ENCODE measurements at regions not wholly inside any gene's neighbourhood (a gene's known extent, or its start where the extent isn't known, plus 50 kb on each side); places are given as distances from the start of the nearest gene placed in this dataset.
"Not testable (repeated sequence)": the region's sequence is repeated elsewhere in the genome, so short reads cannot be mapped to it uniquely, and the experiment has no call there.

DNA sequence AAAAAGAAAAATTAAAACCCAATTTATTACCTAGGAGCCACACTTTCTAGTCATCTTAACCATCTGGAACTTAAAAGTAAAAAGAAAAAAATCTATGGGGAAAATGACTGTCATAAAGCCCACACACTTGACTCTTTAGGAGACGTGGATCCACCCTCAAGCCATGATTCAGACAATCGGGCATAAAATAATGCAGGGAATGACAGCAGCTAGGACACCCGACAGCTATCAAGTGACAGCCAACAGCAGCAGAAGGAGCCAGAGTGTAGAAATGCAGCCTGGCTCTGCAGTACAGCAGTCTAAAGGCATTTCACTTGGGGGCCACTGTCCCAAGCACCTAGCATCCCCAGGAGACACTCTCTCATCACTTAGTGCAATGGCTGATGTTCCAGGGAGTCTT is 226.9 kb downstream of the CAAP1 start:
- intact Hi-C loops (cut with DNase I), result no loop called here
- H3K9me3 ChIP-seq (ENCODE audit: control insufficient read depth, low read length), result no peaks in the 10 kb centered on the region
- no peak for DNase-seq
- 55% methylated on average over 3 of the region's 3 CpGs for WGBS
- H3K27me3 ChIP-seq (ENCODE audit: control insufficient read depth, insufficient read depth), result no peaks in the 10 kb centered on the region
- H3K27ac ChIP-seq (ENCODE audit: low read length), result no peak overlapping the region
- H3K4me3 ChIP-seq (ENCODE audit: low read length), result no peak overlapping the region
- ATAC-seq, result no peak
- no peaks in the 10 kb centered on the region for H3K4me1 ChIP-seq (ENCODE audit: control insufficient read depth, insufficient read depth, low read length)

DNA sequence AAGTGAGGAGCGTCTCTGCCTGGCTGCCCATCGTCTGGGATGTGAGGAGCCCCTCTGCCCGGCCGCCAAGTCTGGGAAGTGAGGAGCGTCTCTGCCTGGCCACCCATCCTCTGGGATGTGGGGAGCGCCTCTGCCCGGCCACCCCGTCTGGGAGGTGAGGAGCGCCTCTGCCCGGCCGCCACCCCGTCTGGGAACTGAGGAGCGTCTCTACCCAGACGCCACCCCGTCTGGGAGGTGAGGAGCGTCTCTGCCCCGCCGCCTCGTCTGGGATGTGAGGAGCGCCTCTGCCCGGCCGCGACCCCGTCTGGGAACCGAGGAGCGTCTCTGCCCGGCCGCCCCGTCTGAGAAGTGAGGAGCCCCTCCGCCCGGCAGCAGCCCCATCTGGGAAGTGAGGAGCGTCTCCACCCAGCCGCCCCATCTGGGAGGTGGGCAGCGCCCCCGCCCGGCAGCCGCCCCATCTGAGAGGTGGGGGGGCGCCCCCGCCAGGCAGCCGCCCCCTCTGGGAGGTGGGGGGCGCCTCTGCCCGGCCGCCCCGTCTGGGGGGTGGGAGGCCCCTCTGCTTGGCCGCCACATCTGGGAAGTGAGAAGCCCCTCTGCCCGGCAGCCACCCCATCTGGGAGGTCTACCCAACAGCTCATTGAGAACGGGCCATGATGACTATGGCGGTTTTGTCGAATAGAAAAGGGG is 228.4 kb downstream of the CAAP1 start:
- H3K9me3 ChIP-seq (ENCODE audit: control insufficient read depth, low read length); H3K4me1 ChIP-seq (ENCODE audit: control insufficient read depth, insufficient read depth, low read length); intact Hi-C loops (cut with DNase I); H3K27ac ChIP-seq (ENCODE audit: low read length); H3K4me3 ChIP-seq (ENCODE audit: low read length); H3K27me3 ChIP-seq (ENCODE audit: control insufficient read depth, insufficient read depth); ATAC-seq: not testable (repeated sequence)
- WGBS, result 97% methylated on average over 49 of the region's 49 CpGs
- peak in 1 of 3 donors; percentile 46 for DNase-seq

DNA sequence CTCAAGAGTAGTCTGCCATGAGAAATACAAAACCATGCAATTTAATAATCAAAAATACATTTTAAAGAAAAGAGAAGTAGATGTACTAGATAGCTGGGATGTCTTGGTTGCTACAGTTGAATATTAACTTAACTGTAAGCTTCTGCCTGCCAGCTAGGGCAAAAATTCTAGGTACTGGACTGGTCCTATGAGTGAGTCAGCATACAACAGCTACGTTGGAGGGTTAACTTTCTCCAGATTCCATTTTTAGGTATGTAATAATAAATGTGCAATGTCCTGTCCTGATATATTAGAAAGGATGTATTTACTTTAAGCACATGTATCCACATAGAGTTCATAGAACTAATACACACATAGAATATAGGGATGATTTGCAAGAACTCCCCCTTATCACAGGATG is 230.1 kb downstream of the CAAP1 start:
- no peak overlapping the region for H3K27ac ChIP-seq (ENCODE audit: low read length)
- no peaks in the 10 kb centered on the region for H3K9me3 ChIP-seq (ENCODE audit: control insufficient read depth, low read length)
- H3K4me3 ChIP-seq (ENCODE audit: low read length), result no peak overlapping the region
- intact Hi-C loops (cut with DNase I), result no loop called here
- no peaks in the 10 kb centered on the region for H3K27me3 ChIP-seq (ENCODE audit: control insufficient read depth, insufficient read depth)
- no peaks in the 10 kb centered on the region for H3K4me1 ChIP-seq (ENCODE audit: control insufficient read depth, insufficient read depth, low read length)
- ATAC-seq (no peak), DNase-seq (no peak)
- 46% methylated on average over 1 of the region's 1 CpG for WGBS

DNA sequence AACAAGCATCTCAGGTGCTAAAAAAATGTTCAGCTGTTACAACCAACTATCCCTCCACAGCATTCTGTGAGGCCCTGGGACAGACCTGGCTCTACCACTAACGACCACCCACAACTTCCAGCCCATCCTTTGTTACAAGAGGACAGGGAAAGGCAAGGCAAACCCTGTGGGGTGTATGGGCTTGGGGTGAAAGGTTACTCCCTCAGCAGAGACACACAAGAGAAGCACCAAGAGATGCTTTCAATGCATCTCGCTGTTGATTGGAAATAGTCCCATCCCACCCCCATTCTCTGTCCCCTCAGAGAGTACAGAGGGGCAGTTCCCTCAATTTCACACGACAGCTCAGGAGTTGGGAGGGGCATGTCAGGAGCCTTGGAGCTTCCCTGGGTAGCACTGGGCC is 234.1 kb downstream of the CAAP1 start:
- intact Hi-C loops (cut with DNase I), result no loop called here
- no peaks in the 10 kb centered on the region for H3K9me3 ChIP-seq (ENCODE audit: control insufficient read depth, low read length)
- no peak overlapping the region for H3K4me3 ChIP-seq (ENCODE audit: low read length)
- ATAC-seq (no peak), DNase-seq (no peak)
- 61% methylated on average over 3 of the region's 3 CpGs for WGBS
- no peaks in the 10 kb centered on the region for H3K27me3 ChIP-seq (ENCODE audit: control insufficient read depth, insufficient read depth)
- H3K27ac ChIP-seq (ENCODE audit: low read length), result no peak overlapping the region
- H3K4me1 ChIP-seq (ENCODE audit: control insufficient read depth, insufficient read depth, low read length), result no peaks in the 10 kb centered on the region

DNA sequence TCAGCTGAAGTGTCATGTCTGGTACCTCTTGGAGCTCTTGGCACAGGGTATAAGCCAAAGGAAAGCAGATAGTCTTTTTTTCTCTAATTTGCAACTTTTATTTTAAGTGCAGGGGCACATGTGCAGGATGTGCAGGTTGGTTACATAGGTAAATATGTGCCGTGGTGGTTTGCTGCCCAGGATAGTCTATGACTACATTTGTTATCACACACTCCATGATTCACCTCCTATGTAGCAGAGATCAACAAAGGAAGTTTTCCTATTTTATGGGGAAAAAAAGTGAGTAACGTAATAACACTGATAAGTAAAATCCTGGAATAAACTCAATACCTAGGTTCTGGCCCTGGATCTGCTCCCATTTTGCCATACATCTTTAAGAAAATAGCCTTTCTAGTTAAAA is 234.6 kb downstream of the CAAP1 start:
- Histone ChIP-seq H3K4me1 (ENCODE audit: control insufficient read depth, insufficient read depth, low read length) (no peaks in the 10 kb centered on the region), H3K9me3 (ENCODE audit: control insufficient read depth, low read length) (no peaks in the 10 kb centered on the region), H3K27ac (ENCODE audit: low read length) (no peak overlapping the region), H3K4me3 (ENCODE audit: low read length) (no peak overlapping the region), H3K27me3 (ENCODE audit: control insufficient read depth, insufficient read depth) (no peaks in the 10 kb centered on the region)
- ATAC-seq (no peak), DNase-seq (no peak)
- 60% methylated on average over 2 of the region's 2 CpGs for WGBS
- intact Hi-C loops (cut with DNase I), result no loop called here

DNA sequence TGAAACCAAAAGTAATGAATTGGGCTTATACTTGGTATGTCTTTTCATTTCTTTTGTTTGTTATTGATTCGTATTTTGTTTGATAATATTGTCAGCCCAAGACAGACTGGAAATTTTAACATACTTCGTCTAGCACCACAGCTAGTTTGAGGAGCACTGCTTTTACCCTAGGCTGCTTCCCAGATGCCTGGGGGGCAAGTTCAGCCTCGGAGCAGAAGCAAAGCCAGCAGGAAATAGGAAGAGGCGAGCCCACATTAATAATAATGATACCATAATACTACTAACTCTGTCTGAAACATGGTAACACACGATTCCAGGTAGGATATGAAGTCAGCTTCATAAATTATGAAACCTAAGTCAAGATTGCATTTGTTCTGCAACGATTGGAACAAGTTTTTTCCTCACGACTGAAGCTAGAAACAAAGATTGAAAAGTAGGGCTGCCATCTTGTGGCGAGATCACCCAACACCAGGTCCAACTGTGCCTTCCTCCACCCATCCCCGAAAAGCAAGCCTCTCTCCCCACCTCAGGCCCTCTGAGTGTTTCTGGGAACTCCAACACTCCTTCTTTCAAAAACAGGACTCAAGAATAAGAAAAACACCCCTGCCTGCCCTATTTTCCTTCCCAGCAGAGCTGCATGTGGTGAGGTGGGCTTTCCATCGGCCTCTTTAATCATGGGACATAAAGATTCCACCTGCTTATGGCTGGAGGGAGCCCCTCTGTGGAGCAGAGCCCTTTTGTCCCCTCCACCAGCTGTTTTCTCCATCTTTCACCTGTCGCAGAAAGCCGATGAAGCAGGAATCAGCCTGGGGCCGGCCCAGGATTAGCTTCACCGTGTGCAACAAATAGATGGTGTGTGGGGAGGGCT is 236.4 kb downstream of the CAAP1 start:
- DNase-seq (no peak), ATAC-seq (no peak)
- no peak overlapping the region for H3K27ac ChIP-seq (ENCODE audit: low read length)
- intact Hi-C loops (cut with DNase I), result no loop called here
- no peaks in the 10 kb centered on the region for H3K27me3 ChIP-seq (ENCODE audit: control insufficient read depth, insufficient read depth)
- H3K9me3 ChIP-seq (ENCODE audit: control insufficient read depth, low read length), result no peaks in the 10 kb centered on the region
- WGBS, result 52% methylated on average over 14 of the region's 14 CpGs
- H3K4me1 ChIP-seq (ENCODE audit: control insufficient read depth, insufficient read depth, low read length), result no peaks in the 10 kb centered on the region
- H3K4me3 ChIP-seq (ENCODE audit: low read length), result no peak overlapping the region

DNA sequence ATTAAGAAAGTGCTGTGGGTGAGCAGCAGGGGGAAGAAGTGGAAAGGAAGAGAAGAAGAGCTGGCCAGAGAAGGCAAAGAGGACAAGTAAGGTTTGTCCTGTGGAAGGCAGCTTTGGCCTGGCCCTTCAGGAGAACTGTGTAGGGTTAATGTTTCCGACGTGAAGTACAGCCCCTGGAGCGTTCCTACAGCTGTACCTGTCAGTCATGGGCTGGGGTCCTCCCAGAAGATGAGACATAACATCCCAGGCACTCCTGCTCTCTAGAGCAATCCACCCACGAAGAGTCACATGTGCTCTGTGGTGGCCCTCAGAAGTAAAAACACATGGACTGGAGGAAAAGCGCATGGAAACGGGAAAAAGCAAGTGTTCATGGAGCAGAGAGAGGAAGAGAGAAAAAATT is 237.4 kb downstream of the CAAP1 start:
- Histone ChIP-seq H3K4me3 (ENCODE audit: low read length) (no peak overlapping the region), H3K27me3 (ENCODE audit: control insufficient read depth, insufficient read depth) (no peaks in the 10 kb centered on the region), H3K27ac (ENCODE audit: low read length) (no peak overlapping the region), H3K4me1 (ENCODE audit: control insufficient read depth, insufficient read depth, low read length) (no peaks in the 10 kb centered on the region), H3K9me3 (ENCODE audit: control insufficient read depth, low read length) (no peaks in the 10 kb centered on the region)
- DNase-seq (no peak), ATAC-seq (no peak)
- WGBS, result 78% methylated on average over 6 of the region's 6 CpGs
- intact Hi-C loops (cut with DNase I), result no loop called here

DNA sequence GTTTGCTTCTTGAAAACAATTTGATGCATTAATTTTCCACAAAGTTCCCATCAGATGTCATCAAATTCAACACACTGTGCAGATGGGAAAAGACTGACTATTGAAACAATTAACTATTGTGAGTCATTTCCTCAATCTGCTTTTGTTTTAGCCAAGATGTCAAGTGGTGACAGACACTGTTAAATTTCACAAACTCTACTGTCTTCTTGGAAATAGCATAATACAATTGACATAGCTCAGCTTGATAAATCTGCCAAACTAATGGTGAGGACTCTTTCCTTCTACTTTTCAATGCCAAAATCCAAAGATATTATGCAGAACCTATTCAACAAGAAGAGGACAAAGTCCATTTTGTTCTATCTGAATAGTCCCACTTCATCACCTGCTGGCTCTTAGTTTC is 242.3 kb downstream of the CAAP1 start:
- ATAC-seq (no peak), DNase-seq (no peak)
- Histone ChIP-seq H3K9me3 (ENCODE audit: control insufficient read depth, low read length) (no peaks in the 10 kb centered on the region), H3K27me3 (ENCODE audit: control insufficient read depth, insufficient read depth) (no peaks in the 10 kb centered on the region), H3K27ac (ENCODE audit: low read length) (no peak overlapping the region), H3K4me3 (ENCODE audit: low read length) (no peak overlapping the region), H3K4me1 (ENCODE audit: control insufficient read depth, insufficient read depth, low read length) (no peaks in the 10 kb centered on the region)
- intact Hi-C loops (cut with DNase I), result no loop called here

DNA sequence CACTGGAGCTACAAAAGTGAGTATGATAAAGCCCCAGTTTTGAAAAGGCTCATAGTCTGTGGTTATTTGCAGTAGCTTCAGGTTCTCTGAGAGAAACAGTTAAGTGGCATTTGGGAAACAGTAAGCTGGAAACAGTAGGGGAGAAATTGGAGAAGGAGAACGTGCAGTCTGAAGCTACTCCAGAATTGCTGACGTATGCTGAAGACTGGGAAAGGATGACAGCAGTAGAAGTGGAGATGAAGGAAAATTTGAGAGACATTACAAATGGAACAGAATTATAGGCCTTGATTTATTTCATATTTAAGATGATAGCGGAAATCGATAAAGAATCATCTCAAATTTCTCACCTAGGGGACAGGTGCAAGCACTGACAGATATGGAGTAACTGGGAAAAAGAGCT is 248.8 kb downstream of the CAAP1 start:
- ATAC-seq (no peak), DNase-seq (no peak)
- Histone ChIP-seq H3K4me1 (ENCODE audit: control insufficient read depth, insufficient read depth, low read length) (no peaks in the 10 kb centered on the region), H3K9me3 (ENCODE audit: control insufficient read depth, low read length) (no peaks in the 10 kb centered on the region), H3K4me3 (ENCODE audit: low read length) (no peak overlapping the region), H3K27ac (ENCODE audit: low read length) (no peak overlapping the region), H3K27me3 (ENCODE audit: control insufficient read depth, insufficient read depth) (no peaks in the 10 kb centered on the region)
- 89% methylated on average over 4 of the region's 4 CpGs for WGBS
- intact Hi-C loops (cut with DNase I), result no loop called here

DNA sequence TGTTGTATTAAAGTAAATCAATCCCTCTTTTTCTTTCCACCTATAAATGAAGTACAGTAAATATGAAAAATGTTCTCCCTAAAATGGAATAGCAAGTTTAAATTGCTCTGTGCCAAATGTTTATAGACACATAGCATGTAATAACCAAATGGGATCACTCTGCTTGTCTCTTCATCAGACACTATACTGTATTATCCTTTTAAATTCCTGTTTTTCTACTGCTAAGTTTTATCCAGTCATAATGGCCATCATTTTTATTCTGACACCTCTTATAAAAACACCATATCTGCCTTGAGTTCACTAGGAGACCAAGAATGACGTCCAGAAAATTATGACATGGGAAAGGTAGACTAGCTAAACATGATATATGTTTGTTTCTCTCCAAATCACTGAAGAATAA is 252.8 kb downstream of the CAAP1 start:
- Histone ChIP-seq H3K27ac (ENCODE audit: low read length) (no peak overlapping the region), H3K4me3 (ENCODE audit: low read length) (no peak overlapping the region), H3K9me3 (ENCODE audit: control insufficient read depth, low read length) (no peaks in the 10 kb centered on the region), H3K4me1 (ENCODE audit: control insufficient read depth, insufficient read depth, low read length) (no peaks in the 10 kb centered on the region), H3K27me3 (ENCODE audit: control insufficient read depth, insufficient read depth) (no peaks in the 10 kb centered on the region)
- intact Hi-C loops (cut with DNase I), result no loop called here
- DNase-seq, result no peak
- no peak for ATAC-seq
- WGBS, result 65% methylated on average over 1 of the region's 1 CpG

DNA sequence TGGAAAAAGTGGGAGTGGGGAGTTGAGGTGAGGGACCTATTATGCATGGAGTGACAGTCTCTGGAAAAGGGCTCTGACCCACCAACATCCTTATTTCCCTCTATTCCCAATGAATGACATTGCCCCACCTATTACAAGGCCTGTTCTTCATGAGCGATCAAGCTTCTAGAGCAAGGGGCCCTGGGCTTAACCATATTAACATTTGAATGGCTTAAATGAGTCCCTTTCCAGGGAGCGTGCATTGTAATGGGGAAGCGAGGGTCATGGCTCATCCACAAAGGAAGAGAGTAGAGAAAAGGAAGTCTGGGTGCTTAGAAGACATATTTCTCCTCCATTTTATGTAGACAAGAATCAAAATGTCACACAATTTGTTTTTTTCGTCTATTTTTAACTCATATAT is 255.5 kb downstream of the CAAP1 start:
- 51% methylated on average over 4 of the region's 4 CpGs for WGBS
- no peaks in the 10 kb centered on the region for H3K9me3 ChIP-seq (ENCODE audit: control insufficient read depth, low read length)
- ATAC-seq, result no peak
- intact Hi-C loops (cut with DNase I), result no loop called here
- DNase-seq, result no peak
- no peak overlapping the region for H3K27ac ChIP-seq (ENCODE audit: low read length)
- H3K4me1 ChIP-seq (ENCODE audit: control insufficient read depth, insufficient read depth, low read length), result no peaks in the 10 kb centered on the region
- no peaks in the 10 kb centered on the region for H3K27me3 ChIP-seq (ENCODE audit: control insufficient read depth, insufficient read depth)
- no peak overlapping the region for H3K4me3 ChIP-seq (ENCODE audit: low read length)
